K562 (cell line): ENCODE measurements at regions not wholly inside any gene's neighbourhood (a gene's known extent, or its start where the extent isn't known, plus 50 kb on each side); places are given as distances from the start of the nearest gene placed in this dataset.

Experiments used
- ARNT ChIP-seq, 2 experiments: fragments of 450-650 bp; IDR thresholded peaks; 2 replicates each; pipeline ENCODE4 v1.6.1; 2016; ENCODE audit warnings: mild to moderate bottlenecking in 1 of 2
- CREB1 ChIP-seq, 2 experiments: sonication (generic) in 1 of 2; formaldehyde crosslinking in 1 of 2; IDR thresholded peaks; 2 replicates each; pipeline versions ENCODE4 v1.6.1 to v1.8.0; 2012 to 2022; ENCODE audit warnings: inconsistent platforms in 1 of 2, mild to moderate bottlenecking in 1 of 2, missing genetic modification reagents in 1 of 2, moderate library complexity in 1 of 2
- NCOA2 ChIP-seq, 2 experiments: fragments of 450-650 bp; IDR thresholded peaks; 2 replicates each; pipeline ENCODE4 v1.6.1; 2018; ENCODE audit warnings: mild to moderate bottlenecking in 2 of 2, moderate library complexity in 1 of 2; ENCODE audit not compliant: partially characterized antibody in 2 of 2
- PML ChIP-seq: IDR thresholded peaks from 2 replicates; pipeline ENCODE4 v1.6.1; 2012; ENCODE audit warnings: low read length, inconsistent platforms
- TF ChIP-seq, protein P1 (sequence below): fragments of 450-650 bp; formaldehyde crosslinking; IDR thresholded peaks from 2 replicates; pipeline ENCODE4 v1.4.0; 2022; ENCODE audit warnings: missing genetic modification characterization

- no peak for TF ChIP-seq CREB1 (IDR thresholded peaks at IDR 0.05)
- no peak for TF ChIP-seq CREB1 (CRISPR knock-in tag; IDR thresholded peaks at IDR 0.05)
- no peak for TF ChIP-seq ARNT (IDR thresholded peaks at IDR 0.05)
- TF ChIP-seq, protein P1, sequence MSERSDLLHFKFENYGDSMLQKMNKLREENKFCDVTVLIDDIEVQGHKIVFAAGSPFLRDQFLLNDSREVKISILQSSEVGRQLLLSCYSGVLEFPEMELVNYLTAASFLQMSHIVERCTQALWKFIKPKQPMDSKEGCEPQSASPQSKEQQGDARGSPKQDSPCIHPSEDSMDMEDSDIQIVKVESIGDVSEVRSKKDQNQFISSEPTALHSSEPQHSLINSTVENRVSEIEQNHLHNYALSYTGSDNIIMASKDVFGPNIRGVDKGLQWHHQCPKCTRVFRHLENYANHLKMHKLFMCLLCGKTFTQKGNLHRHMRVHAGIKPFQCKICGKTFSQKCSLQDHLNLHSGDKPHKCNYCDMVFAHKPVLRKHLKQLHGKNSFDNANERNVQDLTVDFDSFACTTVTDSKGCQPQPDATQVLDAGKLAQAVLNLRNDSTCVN (CRISPR knock-in tag): no peak
- TF ChIP-seq PML: no peak
- TF ChIP-seq NCOA2 (IDR thresholded peaks at IDR 0.05; ENCODE audit: partially characterized antibody in 2 of 2): no peak
Measured at GRCh38 chr14:40296821-40297220, 864.6 kb upstream of the FBXO33 start.
